ENCODE measurements at regions not wholly inside any gene's neighbourhood (a gene's known extent, or its start where the extent isn't known, plus 50 kb on each side); places are given as distances from the start of the nearest gene placed in this dataset.
"Not testable (repeated sequence)": the region's sequence is repeated elsewhere in the genome, so short reads cannot be mapped to it uniquely, and the experiment has no call there.

GRCh38 chr1:221981461-221981860 lies 239.6 kb upstream of the DUSP10 start:
- no peak overlapping the region for H3K4me3 ChIP-seq (ENCODE audit: low read depth, low read length)
- TF ChIP-seq CTCF (IDR thresholded peaks at IDR 0.05; ENCODE audit: insufficient read depth, low read length, missing control alignments), result no peak
- POLR2A ChIA-PET, result no interaction called here
- no peak for DNase-seq (ENCODE audit: low read depth, low spot score)
- CTCF ChIA-PET, result interaction anchor here (0.9 to 2.8 kb wide), 3 partner anchors 9 to 484 kb away, joined by 4 to 17 read pairs (median 4); no protein-coding TSS in a partner anchor

GRCh38 chr1:221979444-221980032 lies 237.6 kb upstream of the DUSP10 start:
- no peak for DNase-seq (ENCODE audit: low read depth, low spot score)
- POLR2A ChIA-PET, result no interaction called here
- no peak overlapping the region for H3K4me3 ChIP-seq (ENCODE audit: low read depth, low read length)
- TF ChIP-seq CTCF (IDR thresholded peaks at IDR 0.05; ENCODE audit: insufficient read depth, low read length, missing control alignments), result no peak
- CTCF ChIA-PET, result interaction anchor here (0.9 to 2.8 kb wide), 5 partner anchors 11 to 68 kb away, joined by 3 to 17 read pairs (median 3); no protein-coding TSS in a partner anchor

- DNase-seq (ENCODE audit: low read depth, low spot score); POLR2A ChIA-PET; H3K4me3 ChIP-seq (ENCODE audit: low read depth, low read length): not testable (repeated sequence)
- CTCF ChIA-PET, result interaction anchor here (0.9 to 2.8 kb wide), 5 partner anchors 11 to 69 kb away, joined by 3 to 17 read pairs (median 3); no protein-coding TSS in a partner anchor
Observed at GRCh38 chr1:221978631-221979334, 236.9 kb upstream of the DUSP10 start.

- DNase-seq (ENCODE audit: low read depth, low spot score); H3K4me3 ChIP-seq (ENCODE audit: low read depth, low read length); CTCF ChIA-PET; POLR2A ChIA-PET: not testable (repeated sequence)
Observed at GRCh38 chr1:221973787-221974186, 231.9 kb upstream of the DUSP10 start.

GRCh38 chr1:221972276-221973235 lies 230.7 kb upstream of the DUSP10 start:
- H3K4me3 ChIP-seq (ENCODE audit: low read depth, low read length), result no peak overlapping the region
- DNase-seq (ENCODE audit: low read depth, low spot score), result no peak
- TF ChIP-seq CTCF (IDR thresholded peaks at IDR 0.05; ENCODE audit: insufficient read depth, low read length, missing control alignments), result no peak
- ChIA-PET CTCF (interaction anchor here (0.8 kb wide), 1 partner anchor 11 kb away, joined by 3 read pairs; no protein-coding TSS in a partner anchor), POLR2A (no interaction called here)

GRCh38 chr1:221971035-221971434 lies 229.1 kb upstream of the DUSP10 start:
- DNase-seq (ENCODE audit: low read depth, low spot score); CTCF ChIA-PET; H3K4me3 ChIP-seq (ENCODE audit: low read depth, low read length); POLR2A ChIA-PET: not testable (repeated sequence)

GRCh38 chr1:221969298-221969858 lies 227.5 kb upstream of the DUSP10 start:
- H3K4me3 ChIP-seq (ENCODE audit: low read depth, low read length); DNase-seq (ENCODE audit: low read depth, low spot score); CTCF ChIA-PET; POLR2A ChIA-PET: not testable (repeated sequence)

- CTCF ChIA-PET; H3K4me3 ChIP-seq (ENCODE audit: low read depth, low read length); POLR2A ChIA-PET; DNase-seq (ENCODE audit: low read depth, low spot score): not testable (repeated sequence)
Observed at GRCh38 chr1:221967538-221967937, 225.6 kb upstream of the DUSP10 start.

- CTCF ChIA-PET; H3K4me3 ChIP-seq (ENCODE audit: low read depth, low read length); POLR2A ChIA-PET: not testable (repeated sequence)
Observed at GRCh38 chr1:221966888-221967287, 225.0 kb upstream of the DUSP10 start.

GRCh38 chr1:221965891-221966290 lies 224.0 kb upstream of the DUSP10 start:
- H3K4me3 ChIP-seq (ENCODE audit: low read depth, low read length); CTCF ChIA-PET; DNase-seq (ENCODE audit: low read depth, low spot score); POLR2A ChIA-PET: not testable (repeated sequence)

More at GRCh38 chr1:221966888-221967287, 225.0 kb upstream of the DUSP10 start:
- not testable (repeated sequence) for DNase-seq (ENCODE audit: low read depth, low spot score)
